ENCODE measurements at regions not wholly inside any gene's neighbourhood (a gene's known extent, or its start where the extent isn't known, plus 50 kb on each side); places are given as distances from the start of the nearest gene placed in this dataset.

DNA sequence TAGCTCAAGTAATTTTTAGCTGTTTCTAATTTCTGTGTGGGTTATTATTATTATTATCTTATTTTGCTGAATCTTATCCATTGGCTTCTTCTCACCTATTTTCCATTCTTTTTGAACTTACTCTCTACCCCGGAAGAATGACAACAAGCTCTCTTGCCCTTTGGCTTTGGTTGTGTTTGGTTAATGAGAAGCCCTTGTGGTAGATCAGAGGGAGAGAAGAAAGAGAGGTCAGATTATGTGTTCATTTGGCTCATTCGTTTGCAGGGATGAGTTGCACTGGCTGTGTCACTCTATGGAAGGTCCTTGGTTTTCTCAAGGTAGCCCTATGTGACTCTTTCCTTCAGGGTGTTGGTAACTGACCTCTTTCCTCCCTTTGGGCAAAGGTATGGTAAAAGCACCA lies 391.9 kb downstream of the LMO4 start:
- no peak for TF ChIP-seq POLR2A (IDR thresholded peaks at IDR 0.05)
- TF ChIP-seq, protein P1, sequence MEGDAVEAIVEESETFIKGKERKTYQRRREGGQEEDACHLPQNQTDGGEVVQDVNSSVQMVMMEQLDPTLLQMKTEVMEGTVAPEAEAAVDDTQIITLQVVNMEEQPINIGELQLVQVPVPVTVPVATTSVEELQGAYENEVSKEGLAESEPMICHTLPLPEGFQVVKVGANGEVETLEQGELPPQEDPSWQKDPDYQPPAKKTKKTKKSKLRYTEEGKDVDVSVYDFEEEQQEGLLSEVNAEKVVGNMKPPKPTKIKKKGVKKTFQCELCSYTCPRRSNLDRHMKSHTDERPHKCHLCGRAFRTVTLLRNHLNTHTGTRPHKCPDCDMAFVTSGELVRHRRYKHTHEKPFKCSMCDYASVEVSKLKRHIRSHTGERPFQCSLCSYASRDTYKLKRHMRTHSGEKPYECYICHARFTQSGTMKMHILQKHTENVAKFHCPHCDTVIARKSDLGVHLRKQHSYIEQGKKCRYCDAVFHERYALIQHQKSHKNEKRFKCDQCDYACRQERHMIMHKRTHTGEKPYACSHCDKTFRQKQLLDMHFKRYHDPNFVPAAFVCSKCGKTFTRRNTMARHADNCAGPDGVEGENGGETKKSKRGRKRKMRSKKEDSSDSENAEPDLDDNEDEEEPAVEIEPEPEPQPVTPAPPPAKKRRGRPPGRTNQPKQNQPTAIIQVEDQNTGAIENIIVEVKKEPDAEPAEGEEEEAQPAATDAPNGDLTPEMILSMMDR (IDR thresholded peaks at IDR 0.05) = no peak
